ENCODE measurements at regions not wholly inside any gene's neighbourhood (a gene's known extent, or its start where the extent isn't known, plus 50 kb on each side); places are given as distances from the start of the nearest gene placed in this dataset.

DNA sequence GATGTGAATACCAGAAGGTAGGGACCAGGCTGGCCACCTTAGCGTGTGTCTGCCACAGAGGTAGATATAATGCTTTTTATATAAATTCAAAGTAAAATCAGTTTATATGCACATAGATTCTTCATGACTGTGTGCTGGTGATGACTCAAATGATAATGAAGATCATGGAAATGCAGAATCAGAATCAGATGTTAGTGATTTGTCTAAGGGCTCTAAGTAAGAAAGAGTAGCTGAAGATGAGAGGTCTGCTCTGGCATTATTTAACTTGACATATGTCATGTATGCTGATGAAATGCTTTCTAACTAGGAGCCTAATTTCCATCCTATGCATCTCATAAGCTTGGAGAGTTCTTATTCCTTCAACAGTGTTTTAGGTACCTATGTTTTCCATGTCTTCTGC, 50.3 kb upstream of the DPH6 start:
- no peak for DNase-seq

DNA sequence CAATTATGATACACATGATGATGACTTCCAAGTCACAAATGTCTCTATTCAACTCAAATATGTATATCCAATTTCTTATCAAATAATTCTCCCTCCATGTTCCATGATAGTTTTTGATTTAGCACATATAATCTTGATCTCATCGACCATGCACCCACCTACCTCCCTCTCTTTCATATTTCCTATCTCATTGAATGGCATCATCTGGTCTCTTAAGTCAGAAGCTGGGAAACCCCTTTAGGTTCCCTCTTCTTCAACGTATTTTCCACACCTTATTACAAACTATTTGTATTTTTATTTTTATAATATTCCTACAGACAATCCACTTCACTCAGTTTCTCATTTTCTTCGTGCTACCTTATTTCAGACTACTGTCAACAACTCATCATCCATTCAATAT, 56.9 kb upstream of the DPH6 start:
- no peak for DNase-seq

DNA sequence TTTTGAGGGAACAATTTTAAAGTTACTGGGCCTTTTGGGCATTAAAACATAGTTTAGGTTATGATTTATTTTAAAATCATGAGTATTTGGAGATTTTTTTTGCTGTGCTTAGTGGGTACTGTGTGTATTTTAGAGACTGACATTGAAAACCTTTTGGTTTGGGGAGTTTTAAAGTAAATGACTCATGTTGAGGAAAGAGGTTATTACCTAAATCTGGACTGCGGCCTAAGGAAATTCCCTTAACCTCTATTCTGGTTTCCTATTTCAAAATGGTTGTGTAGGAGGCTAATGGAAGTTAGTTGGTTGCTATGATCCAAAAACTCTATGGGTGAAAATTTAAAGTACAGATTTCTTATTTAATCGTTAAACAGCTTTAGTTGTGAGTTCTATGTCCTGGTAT, 57.3 kb upstream of the DPH6 start:
- DNase-seq: no peak

DNA sequence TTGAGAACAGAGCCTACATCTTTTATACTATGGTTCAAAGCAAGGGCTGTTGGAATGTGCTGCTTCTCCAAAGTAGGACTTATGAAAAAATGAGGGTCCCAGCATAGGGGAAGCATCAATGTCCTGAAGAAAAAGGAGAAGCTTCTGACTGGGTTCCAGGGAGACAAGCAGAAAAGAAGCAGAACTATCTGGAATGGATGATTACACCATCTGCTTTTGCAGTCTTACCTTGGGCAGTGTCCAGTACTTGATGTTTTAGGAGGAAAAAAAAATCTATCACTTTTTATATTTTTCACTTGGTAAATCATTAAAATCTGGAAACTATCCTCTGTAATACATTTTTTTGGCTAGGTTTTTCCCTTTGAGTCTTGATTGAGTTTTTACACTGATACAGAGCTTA, 57.9 kb upstream of the DPH6 start:
- DNase-seq: no peak

DNA sequence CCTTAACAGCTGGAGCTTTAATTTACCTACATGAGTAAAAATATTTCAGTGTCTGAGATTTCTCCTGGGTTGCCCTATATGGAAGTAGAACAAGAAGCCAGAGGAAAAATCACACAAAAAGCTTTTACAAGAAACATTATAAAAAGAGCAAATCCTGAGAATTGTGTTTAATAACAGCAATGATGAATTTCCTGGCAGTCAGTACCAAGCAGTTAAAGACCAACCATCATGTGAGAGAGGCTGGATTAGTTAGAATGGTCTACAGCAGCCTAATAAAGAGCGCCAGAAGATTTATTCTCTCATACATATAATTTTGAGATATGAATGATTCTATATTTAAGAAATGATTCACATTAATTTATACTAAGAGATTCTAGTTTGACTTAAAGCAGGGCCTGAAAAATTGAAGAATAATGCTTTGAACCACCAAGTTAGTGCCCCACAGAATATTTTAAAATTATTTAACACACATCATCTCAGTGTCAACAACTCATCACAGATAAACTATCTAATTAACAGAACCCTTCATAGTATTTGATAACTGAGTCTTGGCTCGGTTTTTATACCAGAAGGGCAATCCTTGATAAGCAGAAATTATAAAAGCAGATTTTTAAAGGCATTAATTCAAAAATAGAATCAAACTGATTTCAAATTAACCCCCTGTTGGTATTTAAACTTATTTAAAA, 59.9 kb upstream of the DPH6 start:
- no peak for DNase-seq

DNA sequence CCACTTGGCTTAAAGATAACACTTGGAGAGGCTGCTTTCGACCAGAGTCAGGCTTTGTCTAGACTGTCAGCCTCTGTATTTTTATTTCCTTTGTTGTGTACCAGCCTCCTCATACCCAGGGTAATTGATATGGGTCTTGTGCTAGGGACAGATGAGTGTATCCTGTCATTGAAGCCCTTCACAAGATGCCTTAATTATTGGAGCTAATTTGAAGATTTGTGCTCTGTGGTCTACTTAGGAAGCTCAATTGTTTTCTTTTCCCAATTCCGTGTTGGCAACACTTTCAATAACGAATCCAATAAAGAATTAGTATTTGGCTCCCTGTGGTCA, 60.5 kb upstream of the DPH6 start:
- DNase-seq: no peak

DNA sequence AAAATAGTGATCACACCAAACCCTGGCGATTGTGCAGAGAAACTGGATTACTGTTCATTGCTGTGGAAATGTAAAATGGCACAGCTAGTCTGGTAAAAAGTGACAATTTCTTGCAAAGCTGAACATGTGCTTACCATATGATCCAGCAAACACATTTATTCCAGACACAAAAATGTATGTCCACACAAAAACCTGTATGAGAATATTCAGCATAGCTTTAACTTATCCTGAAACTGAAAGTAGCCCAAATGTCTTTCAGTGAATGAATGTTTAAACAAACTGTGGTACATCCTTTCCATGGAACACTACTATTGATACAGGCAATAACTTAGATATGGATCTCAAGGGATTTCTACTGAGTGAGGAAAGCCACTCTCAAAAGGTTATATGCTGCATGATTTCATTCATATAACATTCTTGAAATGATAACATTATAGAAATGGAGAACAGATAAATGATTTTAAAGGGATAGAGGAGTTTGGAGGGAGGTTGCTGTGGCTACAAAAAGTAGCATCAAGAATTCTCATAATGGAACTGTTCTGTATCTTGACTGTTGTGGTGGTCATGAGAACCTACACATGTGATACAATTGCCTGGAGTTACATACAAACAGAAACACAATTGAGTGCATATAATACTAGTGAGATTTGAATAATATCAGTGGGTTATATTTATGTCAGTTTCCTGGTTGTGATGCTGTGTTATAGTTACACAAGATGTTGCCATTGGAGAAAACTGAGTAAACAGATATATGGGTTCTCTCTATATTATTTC, 70.7 kb upstream of the DPH6 start:
- DNase-seq: no peak

DNA sequence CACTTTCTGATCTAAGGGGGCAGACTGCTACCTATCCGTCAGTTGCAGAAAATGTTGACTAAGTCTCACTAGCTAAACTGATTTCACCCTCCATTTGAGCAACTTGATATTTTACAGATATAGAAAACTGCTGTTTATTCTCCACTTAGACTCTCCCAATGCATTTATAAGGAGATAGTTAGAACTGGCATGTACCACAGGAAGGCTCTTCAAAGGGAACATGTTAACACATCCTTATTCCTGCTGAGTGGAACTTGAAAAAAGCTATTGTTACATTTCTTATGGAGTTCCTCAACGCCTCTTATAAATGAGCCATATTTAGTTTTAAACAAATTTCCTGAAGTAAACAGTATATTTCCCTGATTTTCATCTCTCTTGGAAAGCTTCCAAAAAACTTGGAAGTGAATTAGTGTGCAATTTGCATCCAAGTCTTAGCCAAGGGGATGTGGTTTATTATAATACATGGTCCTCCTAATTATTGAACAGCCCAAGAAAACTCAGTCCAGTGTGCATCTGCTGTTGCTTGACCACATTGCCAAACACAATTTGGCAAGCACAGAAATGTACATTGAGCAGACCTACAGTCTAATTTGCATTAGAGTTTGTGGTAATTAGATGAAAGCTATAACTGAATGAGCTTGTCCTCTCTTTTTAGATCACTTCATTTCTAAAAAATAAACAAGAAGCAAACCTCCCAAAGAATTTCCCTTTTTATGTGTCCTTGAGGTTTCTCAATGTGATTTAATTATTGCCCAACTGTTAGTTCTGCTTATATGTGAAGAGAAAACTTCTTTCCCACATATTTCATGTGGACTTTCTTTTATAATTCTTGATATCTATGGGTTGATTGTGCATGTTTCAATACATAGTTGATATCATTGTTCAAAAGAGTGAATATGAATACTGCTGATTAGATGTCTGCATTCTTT, 72.6 kb upstream of the DPH6 start:
- peak; percentile 6 for DNase-seq

DNA sequence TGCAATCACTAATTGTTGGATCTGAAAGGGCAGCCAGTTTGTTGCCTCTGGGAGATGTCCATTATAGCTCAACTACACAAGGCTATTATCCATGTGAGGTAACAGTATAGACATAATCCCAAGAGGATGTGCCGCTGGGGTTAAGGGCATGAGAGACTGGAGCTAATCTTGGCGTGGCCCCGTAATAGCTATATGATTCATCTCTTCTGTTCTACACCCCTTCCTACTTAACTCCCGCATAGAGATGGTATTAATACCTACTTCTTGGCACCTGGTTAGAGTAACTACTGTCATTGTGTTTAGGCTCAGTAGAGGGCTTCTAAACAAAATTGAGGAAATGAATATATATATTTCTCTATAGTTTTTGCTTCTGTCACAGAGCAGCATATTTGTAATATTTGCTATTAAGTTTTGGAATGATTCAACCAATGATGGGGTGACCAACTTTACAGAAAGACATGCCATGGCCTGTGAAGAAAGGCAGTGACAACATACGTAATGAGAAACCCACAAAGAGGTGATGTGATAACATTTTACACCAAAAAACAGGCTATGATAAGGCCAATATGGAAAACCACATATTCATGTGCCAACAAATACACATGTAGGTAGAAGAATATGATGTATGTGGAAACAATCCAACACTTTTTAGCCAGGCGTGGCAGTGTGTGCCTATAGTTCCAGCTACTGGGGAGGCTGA, 76.8 kb upstream of the DPH6 start:
- DNase-seq: no peak

DNA sequence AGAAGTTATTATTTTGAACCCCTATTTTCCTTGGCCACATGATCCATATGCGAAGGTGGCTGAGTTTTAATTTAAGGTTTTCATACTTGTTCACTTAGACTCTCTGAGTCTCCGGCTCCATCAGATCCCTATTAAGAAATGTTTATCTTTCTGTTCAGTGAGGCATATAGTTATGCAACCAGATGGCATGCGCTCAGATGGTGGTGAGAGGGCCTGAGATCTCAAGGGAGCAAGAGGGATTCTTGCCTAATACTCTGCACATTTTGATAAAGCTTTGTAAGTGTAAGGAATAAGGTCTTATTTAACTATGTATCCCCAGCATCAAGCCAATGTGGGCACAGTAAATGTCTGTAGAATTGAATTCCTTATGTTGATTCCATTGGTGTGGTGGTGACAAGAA, 78.9 kb upstream of the DPH6 start:
- no peak for DNase-seq

DNA sequence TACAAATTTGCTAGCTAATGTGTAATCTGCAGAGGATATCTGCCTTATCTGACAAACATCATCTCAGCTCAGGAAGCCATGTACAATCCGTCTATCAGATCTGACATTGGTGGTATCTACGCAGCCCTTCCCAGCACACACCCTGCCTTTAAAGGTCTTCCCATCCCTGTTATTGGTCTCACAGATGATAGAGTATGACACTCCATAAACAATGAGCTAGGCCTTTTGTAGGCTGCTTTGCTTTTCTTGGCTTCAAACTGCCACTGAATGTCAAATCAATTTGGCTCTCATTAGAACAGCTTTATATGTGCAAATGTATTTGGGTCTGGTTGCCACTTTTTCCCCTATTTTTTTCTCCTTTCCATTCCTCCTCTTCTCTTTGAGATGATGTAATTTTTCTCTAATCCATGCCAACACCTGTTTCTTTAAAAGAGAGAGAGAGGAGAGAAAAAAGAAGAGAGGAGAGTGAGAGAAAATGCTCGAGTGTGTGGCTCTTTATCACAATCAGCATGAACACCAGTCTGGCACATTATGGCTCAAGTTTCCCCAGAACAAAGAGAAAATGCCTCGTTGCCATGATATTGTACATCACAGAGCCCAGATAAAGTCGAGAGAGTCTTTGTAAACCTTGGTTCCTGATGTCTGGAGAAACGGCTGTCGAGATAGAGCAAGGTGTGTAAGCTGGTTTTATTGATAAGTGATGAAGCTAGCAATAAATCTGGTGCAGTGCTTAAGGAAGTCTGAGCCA, 80.8 kb upstream of the DPH6 start:
- DNase-seq: peak; percentile 61

DNA sequence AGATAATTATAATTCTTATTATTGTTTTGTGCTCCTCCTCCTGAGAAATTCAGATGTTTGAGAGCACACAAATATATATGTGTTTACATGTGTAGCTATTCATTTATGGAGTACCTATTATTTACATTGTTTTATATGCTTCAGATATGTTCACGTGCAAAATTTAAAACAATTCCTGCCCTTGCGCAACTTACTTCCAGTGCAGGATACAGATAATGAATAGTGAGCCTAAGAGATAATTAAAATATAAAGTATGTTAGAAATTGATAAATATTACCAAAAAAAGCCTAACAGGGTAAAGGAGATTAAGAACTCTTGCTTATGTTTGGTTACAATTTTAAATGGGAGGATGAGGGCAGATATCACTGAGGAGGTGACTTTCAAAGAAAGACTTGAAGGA, 81.7 kb upstream of the DPH6 start:
- DNase-seq: peak; percentile 12

DNA sequence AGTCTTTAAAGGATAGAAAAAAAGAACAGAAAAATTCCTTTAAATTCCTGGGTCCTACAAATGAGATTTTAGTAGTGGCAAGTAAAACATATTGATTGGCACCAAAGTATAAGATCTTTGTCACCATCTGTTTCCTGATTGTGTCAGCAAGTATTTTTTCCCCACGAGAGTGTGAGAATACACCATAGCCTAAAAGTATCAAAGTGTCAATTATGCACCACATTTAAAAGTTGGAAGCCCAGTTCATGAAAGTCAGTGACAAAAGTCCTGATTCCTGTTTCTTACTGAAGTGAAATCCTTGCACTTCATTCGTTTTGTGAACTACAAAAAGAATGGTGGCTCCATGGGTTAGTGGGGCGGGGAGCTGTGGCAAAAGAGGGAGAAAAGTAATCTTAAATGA, 83.8 kb upstream of the DPH6 start:
- DNase-seq: no peak

DNA sequence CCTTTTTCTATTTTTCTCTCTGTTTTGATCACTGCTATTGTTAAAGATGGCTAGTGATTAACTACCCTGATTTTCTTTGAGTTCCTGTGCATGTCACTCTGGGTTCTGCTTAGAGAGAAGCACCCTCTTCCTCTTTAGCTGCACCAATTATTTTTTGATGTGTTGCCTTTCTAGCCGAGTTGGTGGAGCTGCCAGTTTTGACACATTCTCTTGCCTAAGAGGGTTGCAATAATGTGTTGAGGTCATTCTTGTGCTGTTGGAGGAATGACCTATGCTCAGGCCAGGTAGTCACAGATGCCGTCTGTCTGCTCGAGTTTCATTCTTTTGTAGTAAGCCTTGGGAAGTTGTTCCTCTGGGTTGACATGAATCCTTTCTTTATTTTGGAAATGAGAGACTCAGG, 84.6 kb upstream of the DPH6 start:
- peak; percentile 31 for DNase-seq

DNA sequence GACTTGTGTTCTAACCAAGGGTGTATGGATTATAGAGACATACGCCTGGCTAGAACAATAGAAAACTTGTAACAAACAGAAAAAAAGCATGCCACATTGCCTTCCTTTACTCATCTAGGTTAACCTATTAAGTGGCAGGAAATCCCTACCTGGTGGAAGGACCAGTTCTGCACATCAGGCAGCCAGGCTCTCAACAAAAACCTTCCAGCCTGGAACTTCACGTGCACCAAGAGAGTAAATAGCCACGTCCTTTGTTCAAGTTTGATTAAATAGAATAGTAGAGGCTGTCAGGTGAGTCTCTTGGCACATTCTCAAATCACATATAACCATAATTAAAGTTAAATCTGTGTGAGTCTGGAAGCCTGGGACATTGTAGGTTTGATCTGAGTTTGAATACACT, 85.0 kb upstream of the DPH6 start:
- DNase-seq: no peak

DNA sequence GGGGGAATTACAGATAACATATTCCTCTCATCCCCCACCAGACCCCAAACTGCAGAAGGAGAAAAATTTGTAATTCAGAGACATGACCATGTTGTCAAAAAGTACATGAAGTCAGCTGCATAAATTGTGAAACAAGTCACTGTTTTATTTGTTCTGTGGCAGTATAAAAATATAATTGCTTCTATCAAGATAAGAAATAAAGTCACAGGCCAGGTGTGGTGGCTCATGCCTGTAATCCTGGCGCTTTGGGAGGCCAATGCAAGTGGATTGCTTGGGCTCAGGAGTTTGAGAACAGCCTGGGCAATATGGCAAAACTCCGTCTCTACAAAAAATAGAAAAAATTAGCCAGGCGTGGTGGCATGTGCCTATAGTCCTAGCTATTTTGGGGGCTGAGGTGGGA, 87.7 kb upstream of the DPH6 start:
- no peak for DNase-seq

DNA sequence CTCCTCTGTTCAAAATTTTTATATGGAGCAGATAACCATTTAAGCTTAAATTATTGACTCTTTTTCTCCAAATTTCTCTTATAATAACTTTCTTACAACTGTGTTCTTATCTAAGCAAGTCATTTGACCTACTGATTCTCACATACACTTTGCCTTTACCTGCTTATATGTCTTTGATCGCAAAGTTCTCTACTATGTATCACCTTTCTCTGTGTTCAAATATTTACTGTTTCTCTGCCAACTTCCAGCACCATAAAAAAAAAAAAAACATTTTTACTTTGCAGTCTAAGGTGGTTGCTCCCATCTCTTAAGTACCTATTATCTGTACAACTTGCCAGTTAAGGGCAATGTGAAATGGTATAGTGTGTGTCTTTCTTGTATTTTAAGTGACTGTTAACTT, 100.8 kb upstream of the DPH6 start:
- DNase-seq: no peak

DNA sequence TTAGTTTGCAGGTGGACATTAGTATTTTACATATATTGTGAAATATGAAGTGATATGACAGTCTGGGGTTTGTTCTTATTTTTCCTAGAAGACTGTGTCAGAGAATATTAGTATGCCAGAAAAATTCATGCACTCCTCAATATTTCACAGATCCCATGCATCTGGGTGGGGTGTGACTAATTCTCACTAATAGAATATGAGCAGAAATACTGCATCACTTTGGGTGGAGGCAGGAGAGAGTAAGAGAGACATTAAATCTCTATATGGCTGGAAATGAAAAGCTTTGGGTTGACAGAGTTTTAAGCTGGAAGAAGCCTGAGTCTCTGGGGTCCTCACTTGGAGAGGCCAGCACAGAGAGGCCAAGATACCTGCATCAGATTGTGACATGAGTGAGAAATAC, 101.3 kb upstream of the DPH6 start:
- no peak for DNase-seq

DNA sequence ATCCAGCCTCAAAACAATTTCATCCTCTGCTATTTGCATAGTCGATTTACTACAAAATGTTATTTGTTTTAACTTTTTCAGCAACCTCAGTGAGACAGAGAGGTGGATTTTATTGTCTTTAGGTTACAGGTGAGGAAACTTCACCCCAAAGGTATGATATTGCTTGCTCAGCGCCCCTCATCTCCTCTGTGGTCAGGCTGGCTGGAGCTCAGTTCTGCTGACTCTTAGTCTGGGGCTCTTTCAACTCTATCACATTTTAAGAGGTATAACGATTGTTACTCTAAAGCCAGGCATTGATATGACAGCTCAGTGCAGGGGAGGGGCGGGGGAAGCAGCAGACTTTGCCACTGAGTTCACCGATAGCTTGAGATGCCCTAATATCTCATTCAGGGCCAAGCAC, 103.0 kb upstream of the DPH6 start:
- no peak for DNase-seq

DNA sequence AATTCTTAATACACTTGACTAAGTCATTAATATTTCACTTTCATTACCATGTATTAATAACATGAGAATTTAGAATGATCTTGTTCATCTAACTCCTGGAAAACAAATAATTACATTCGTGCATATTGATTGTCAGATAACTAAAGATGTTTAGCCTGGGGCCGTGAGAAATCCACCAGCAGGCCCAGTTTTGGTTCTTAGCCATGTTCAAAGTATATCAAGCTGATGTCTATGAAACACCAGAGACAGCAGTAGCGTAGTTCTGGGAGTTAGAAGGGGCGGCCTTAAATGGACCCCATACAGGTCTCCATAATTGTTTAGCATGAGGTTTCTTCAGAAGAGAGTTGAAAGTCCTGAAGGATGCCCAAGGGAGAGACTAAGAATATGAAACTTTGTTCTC, 103.6 kb upstream of the DPH6 start:
- DNase-seq: no peak

DNA sequence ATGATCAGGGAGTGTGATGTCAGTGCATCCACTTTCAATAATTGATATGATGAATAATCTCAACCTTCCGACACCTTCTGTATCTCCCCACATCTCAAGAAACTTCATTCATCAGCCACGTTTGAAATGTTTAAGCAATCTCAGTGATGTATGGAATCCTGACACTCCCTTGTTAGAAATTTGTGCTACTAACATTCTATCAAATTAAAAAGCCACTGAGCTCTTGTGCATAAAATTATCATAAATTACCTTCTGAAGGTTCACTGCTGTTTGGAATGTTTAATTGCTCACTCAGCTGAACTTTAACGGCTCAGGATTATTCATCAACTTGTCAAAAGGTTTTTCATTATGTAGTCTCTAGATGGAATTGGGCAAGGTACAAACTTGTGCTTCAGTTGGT, 108.4 kb upstream of the DPH6 start:
- no peak for DNase-seq

DNA sequence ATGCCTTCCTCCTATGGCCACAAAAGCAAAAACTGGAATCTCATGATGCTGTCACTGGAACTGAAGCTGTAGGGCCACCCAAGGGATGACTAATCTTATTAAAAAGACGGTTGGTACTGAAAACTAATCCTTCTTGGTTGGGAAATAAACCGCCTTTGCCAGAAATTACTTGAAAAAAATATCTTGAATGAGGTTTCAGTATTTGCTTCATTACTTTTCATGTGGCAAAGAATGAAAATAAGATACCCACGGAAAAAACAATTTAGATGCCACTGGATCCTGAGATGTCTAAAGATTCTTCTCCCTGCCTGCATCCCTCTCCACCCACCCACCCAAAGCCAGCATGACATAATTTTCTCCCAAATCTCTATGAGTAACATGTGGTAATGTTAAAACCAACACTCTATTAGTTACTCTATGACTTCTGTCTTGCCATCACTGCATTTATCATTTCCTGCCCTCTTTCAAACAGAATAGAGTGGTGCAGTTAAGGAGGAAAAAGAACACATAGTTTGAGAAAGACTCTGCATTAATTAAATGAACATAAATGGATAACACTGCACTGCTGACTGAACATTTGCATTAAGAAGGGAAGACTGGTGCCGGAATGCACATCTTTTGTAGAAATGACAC, 111.8 kb upstream of the DPH6 start:
- DNase-seq: no peak

Data from OCI-M1 (cell line).